D721Med (cell line): ENCODE measurements at regions not wholly inside any gene's neighbourhood (a gene's known extent, or its start where the extent isn't known, plus 50 kb on each side); places are given as distances from the start of the nearest gene placed in this dataset.
"Not testable (repeated sequence)": the region's sequence is repeated elsewhere in the genome, so short reads cannot be mapped to it uniquely, and the experiment has no call there.

Experiments used
- DNase-seq: peaks from one replicate; pipeline ENCODE4 v3.0.0; 2011; ENCODE audit warnings: low spot score; ENCODE audit not compliant: insufficient read length
- FAIRE-seq: peaks from 2 replicates; lab custom pipeline; 2011; peaks lifted over from hg19 to GRCh38; lab: Jason Lieb, UNC
- CTCF ChIP-seq: IDR thresholded peaks from 2 replicates; pipeline ENCODE4 v1.5.1; 2012; ENCODE audit warnings: mild to moderate bottlenecking, control low read depth; ENCODE audit not compliant: insufficient read depth; ENCODE audit errors: missing control alignments

DNA sequence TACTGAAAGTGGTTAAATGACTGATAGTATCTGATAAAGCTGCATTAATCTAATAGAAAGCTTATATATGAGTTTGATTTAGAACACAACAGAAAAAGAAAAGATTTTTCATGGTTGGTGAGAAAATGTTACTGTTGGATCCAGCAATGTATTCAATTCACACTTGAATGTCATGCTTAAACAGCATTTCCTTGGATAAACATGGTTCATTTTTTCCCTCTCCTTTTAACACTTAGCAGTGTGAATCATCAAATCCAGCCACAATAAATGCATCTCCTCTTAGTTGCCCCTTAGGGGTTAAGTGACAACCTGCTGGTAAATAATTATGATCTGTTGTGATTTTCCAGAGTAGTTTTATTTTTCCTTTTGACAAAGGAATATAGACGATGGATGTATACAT lies 74.9 kb upstream of the GRIP1 start:
- FAIRE-seq, result no peak
- TF ChIP-seq CTCF, result no peak
- DNase-seq, result no peak

GRCh38 chr12:66755727-66756395 lies 77.0 kb upstream of the GRIP1 start:
- FAIRE-seq (no peak), DNase-seq (no peak)
- TF ChIP-seq CTCF, result no peak

- DNase-seq (no peak), FAIRE-seq (no peak)
- no peak for TF ChIP-seq CTCF
Measured at GRCh38 chr12:66756631-66757030, 77.8 kb upstream of the GRIP1 start.

DNA sequence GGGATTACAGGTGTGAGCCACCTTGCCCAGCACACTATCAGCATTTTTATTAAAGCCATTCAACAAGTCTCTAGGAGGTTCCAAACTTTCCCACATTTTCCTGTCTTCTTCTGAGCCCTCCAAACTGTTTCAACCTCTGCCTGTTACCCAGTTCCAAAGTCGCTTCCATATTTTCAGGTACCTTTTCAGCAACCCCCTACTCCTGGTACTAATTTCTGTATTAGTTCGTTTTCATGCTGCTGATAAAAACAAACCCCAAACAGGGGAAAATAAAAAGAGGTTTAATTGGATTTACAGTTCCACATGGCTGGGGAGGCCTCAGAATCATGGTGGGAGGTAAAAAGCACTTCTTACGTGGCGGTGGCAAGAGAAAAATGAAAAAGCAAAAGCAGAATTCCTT lies 81.2 kb upstream of the GRIP1 start:
- not testable (repeated sequence) for FAIRE-seq, DNase-seq

DNA sequence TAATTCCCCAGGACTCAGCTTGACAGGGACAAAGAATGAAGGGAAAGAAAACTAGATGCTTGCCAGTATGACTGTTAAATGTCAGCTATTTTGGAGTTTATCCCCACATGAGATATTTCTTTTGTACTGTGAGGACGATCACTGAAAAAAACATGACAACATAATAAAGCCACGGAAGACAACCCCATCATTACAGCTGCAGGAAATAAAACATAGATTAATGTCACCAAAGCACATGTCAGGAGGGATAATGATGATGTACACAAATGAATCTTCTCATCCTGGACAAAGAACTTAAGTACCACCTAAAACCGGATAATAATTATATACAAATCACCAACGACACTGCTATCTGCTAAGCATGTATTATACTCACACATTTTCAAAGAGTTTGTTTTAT lies 84.6 kb upstream of the GRIP1 start:
- FAIRE-seq (peak; percentile 88), DNase-seq (peak; percentile 17)
- no peak for TF ChIP-seq CTCF

- no peak for TF ChIP-seq CTCF
- no peak for DNase-seq
Measured at GRCh38 chr12:66765204-66765603, 86.3 kb upstream of the GRIP1 start.

GRCh38 chr12:66767536-66767935 lies 88.7 kb upstream of the GRIP1 start:
- DNase-seq (no peak), FAIRE-seq (no peak)
- TF ChIP-seq CTCF, result no peak

More at GRCh38 chr12:66765204-66765603, 86.3 kb upstream of the GRIP1 start:
- no peak for FAIRE-seq

GRCh38 chr12:66768293-66768692 lies 89.4 kb upstream of the GRIP1 start:
- FAIRE-seq, result peak; percentile 21

More at GRCh38 chr12:66768293-66768692, 89.4 kb upstream of the GRIP1 start:
- DNase-seq, result no peak
- TF ChIP-seq CTCF, result no peak
